Esophagus muscularis mucosa (tissue), 4 donors: ENCODE measurements at regions not wholly inside any gene's neighbourhood (a gene's known extent, or its start where the extent isn't known, plus 50 kb on each side); places are given as distances from the start of the nearest gene placed in this dataset.
A peak's percentile ranks its signal among the peaks of the same experiment; 100 is the strongest.

Source experiments
- DNase-seq: peaks from one replicate; pipeline ENCODE4 v3.0.0-alpha.2; 2017; ENCODE audit errors: extremely low spot score
- H3K27ac ChIP-seq, 4 donors: fragments of 200-600 bp; sonication (generic); replicated peaks in 1 of 4; 1 replicate in 3 of 4; 2 replicates in 1 of 4; pipeline ENCODE4 v1.5.1; 2016 to 2019; ENCODE audit warnings: mild to moderate bottlenecking in 1 of 4
- H3K27me3 ChIP-seq, 4 donors: fragments of 200-600 bp; sonication (generic); one replicate each; pipeline versions ENCODE4 v1.5.1 to v1.6.0; 2016 to 2019
- H3K36me3 ChIP-seq, 4 donors: fragments of 200-600 bp; sonication (generic); one replicate each; pipeline ENCODE4 v1.5.1; 2016 to 2019
- H3K4me1 ChIP-seq, 4 donors: fragments of 200-600 bp; sonication (generic); one replicate each; pipeline ENCODE4 v1.5.1; 2016 to 2019
- H3K4me3 ChIP-seq, 4 donors: fragments of 200-600 bp; sonication (generic); 1 replicate in 2 of 4; 2 replicates in 2 of 4; pipeline ENCODE4 v1.5.1; 2016 to 2019; ENCODE audit warnings: mild to moderate bottlenecking in 4 of 4, moderate library complexity in 1 of 4
- H3K9me3 ChIP-seq, 4 donors: fragments of 200-600 bp; sonication (generic); 1 replicate in 3 of 4; 2 replicates in 1 of 4; pipeline ENCODE4 v1.5.1; 2016 to 2019
- EP300 ChIP-seq: sonication (generic); formaldehyde crosslinking; IDR thresholded peaks from one replicate; pipeline ENCODE4 v1.6.1; 2017; ENCODE audit warnings: antibody characterized with exemption
- POLR2A ChIP-seq: fragments of 450-650 bp; IDR thresholded peaks from one replicate; pipeline ENCODE4 v1.6.1; 2017; ENCODE audit warnings: antibody characterized with exemption, moderate library complexity, mild to moderate bottlenecking, low read depth
- POLR2AphosphoS5 ChIP-seq, 2 donors: sonication (generic); formaldehyde crosslinking; IDR thresholded peaks; one replicate each; pipeline ENCODE4 v1.6.1; 2017; ENCODE audit warnings: antibody characterized with exemption in 2 of 2
- WGBS: methylation state at CpG from one replicate; pipeline ENCODE4 v1.1.5; 2018; 5-methylcytosine and 5-hydroxymethylcytosine counted together
- intact Hi-C: fragments of 100-400 bp; cut with DNase I; formaldehyde crosslinking; loops from one replicate; pipeline ENCODE4 v1.15.1; 2023
- TF ChIP-seq, protein P1 (sequence below), 3 experiments: fragments of 200-600 bp in 2 of 3; fragments of 450-650 bp in 1 of 3; sonication (generic) in 2 of 3; IDR thresholded peaks; one replicate each; pipeline ENCODE4 v1.5.1; 2017 to 2019; ENCODE audit warnings: antibody characterized with exemption in 3 of 3, mild to moderate bottlenecking in 2 of 3, moderate library complexity in 1 of 3

DNA sequence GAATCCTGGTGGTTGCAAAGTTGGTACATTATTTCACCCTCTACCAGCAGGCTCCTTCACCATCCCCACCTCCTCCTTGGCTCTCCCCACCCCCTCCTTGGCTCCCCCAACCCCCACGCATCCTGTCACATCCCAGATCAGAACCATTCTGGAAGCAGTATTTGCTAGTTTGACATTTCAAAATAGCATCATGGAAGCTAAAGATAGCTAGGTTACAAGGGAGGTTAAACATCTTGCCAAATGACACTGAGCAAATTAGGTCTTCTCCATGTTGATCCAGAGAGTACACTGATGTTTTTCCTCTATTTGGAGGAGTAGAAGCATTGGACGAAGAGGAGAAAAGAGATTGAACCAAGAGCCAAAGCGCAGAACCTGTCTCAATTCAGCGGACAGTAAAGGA is 158.9 kb upstream of the FGGY start:
- WGBS, result 64% methylated on average over 4 of the region's 4 CpGs
- H3K27me3 ChIP-seq, result no peaks in the 10 kb centered on the region

DNA sequence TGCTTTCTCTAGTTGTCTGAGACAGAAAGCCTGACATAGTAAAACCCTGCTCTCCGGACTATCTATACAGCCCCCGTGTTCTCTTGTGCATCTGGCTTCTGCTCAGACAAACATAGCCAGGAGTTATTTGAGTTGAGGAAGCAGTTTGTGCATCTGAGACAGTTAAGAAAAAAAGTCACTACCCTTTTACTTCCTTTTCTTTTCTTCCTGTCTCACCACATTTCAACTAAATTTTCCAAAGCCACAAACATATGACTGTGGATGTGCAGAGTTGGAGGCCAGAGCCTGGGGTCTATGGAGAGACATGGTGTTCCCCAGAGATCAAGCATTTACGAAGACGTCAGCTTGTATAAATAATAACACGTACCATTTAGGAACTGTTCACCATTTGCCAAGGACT is 158.5 kb upstream of the FGGY start:
- H3K27ac ChIP-seq, result peak overlapping the region in 1 of 4 donors; percentile 36
- TF ChIP-seq, protein P1, sequence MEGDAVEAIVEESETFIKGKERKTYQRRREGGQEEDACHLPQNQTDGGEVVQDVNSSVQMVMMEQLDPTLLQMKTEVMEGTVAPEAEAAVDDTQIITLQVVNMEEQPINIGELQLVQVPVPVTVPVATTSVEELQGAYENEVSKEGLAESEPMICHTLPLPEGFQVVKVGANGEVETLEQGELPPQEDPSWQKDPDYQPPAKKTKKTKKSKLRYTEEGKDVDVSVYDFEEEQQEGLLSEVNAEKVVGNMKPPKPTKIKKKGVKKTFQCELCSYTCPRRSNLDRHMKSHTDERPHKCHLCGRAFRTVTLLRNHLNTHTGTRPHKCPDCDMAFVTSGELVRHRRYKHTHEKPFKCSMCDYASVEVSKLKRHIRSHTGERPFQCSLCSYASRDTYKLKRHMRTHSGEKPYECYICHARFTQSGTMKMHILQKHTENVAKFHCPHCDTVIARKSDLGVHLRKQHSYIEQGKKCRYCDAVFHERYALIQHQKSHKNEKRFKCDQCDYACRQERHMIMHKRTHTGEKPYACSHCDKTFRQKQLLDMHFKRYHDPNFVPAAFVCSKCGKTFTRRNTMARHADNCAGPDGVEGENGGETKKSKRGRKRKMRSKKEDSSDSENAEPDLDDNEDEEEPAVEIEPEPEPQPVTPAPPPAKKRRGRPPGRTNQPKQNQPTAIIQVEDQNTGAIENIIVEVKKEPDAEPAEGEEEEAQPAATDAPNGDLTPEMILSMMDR (IDR thresholded peaks at IDR 0.05), result no peak
- TF ChIP-seq EP300, result no peak
- no peak for TF ChIP-seq POLR2A
- no peak for TF ChIP-seq POLR2AphosphoS5 (IDR thresholded peaks at IDR 0.05)
- WGBS, result 69% methylated on average over 5 of the region's 5 CpGs

More for the DNA sequence above, 158.9 kb upstream of the FGGY start:
- H3K36me3 ChIP-seq, result no peaks in the 10 kb centered on the region
- no peaks in the 10 kb centered on the region for H3K9me3 ChIP-seq
- peak overlapping the region in 1 of 4 donors; percentile 9 for H3K27ac ChIP-seq
- TF ChIP-seq, protein P1 (IDR thresholded peaks at IDR 0.05), result no peak
- TF ChIP-seq POLR2A (no peak), POLR2AphosphoS5 (IDR thresholded peaks at IDR 0.05) (no peak), EP300 (no peak)
- intact Hi-C loops, result no loop called here
- peaks cover 8 to 24% (median 9%) of the 10 kb centered on the region in 4 donors for H3K4me1 ChIP-seq
- DNase-seq, result no peak
- no peak overlapping the region for H3K4me3 ChIP-seq

DNA sequence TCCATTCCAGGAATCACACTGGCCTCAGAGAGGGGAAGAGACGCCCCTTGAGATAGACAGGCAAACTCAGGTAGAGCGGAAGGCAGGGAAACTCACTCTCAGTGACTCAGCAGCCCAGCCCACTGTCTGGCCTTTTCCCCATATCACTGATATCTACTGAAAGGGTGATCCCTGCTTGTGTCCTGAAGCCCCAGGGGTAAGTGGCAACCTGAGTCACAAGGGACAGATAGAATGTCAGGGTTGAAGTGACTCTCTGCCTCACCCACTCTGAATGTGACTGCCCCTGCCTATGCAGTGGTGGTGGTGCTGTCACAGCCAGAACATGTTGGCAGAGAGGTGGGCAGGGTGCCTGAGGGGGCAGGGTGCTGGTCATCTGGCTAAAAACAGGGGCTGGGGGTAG is 157.5 kb upstream of the FGGY start:
- peak; percentile 29 for DNase-seq
- Histone ChIP-seq H3K27ac (no peak overlapping the region), H3K4me1 (peaks cover 16 to 36% (median 20%) of the 10 kb centered on the region in 4 donors), H3K4me3 (no peak overlapping the region), H3K9me3 (no peaks in the 10 kb centered on the region), H3K27me3 (no peaks in the 10 kb centered on the region), H3K36me3 (no peaks in the 10 kb centered on the region)
- intact Hi-C loops, result no loop called here
- WGBS, result 96% methylated on average over 2 of the region's 2 CpGs
- TF ChIP-seq POLR2A (no peak), POLR2AphosphoS5 (IDR thresholded peaks at IDR 0.05) (no peak), EP300 (no peak)
- TF ChIP-seq, protein P1 (IDR thresholded peaks at IDR 0.05), result no peak

More for the DNA sequence above, 158.5 kb upstream of the FGGY start:
- DNase-seq, result peak; percentile 89
- no peaks in the 10 kb centered on the region for H3K9me3 ChIP-seq
- peaks cover 13 to 28% (median 14%) of the 10 kb centered on the region in 4 donors for H3K4me1 ChIP-seq
- H3K4me3 ChIP-seq, result no peak overlapping the region
- no peaks in the 10 kb centered on the region for H3K36me3 ChIP-seq
- intact Hi-C loops, result no loop called here
- H3K27me3 ChIP-seq, result no peaks in the 10 kb centered on the region

DNA sequence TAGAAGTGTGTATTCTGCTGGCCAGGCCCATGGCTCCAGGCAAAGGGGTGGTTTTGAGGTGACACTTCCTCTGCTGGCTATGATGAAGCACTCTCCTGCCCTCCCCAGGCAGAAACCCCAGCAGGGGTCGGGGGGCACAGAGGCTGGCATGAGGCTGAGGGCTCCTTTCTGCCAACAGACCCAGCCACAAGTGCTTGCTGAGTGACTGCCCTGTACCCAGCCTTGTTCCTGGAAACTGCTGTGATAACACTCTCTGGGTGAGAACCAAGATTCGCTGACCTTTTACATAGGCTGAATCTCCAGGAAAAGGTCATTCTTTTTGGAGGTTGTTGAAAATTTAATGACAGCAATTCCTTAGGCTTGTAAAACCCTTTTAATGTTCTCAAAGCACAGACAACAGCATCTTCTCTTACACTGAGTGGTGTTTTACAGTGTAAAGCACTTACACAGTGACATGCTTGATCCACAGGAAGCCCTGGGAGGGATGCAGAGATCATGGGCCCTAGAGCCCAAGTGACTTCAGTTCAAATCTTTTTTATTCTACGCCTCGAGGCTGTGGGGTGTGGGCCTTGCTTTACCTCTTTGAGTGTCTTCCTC is 155.5 kb upstream of the FGGY start:
- 91% methylated on average over 3 of the region's 4 CpGs for WGBS
- H3K36me3 ChIP-seq, result no peaks in the 10 kb centered on the region
- no peaks in the 10 kb centered on the region for H3K9me3 ChIP-seq
- TF ChIP-seq POLR2AphosphoS5 (IDR thresholded peaks at IDR 0.05) (no peak), EP300 (no peak), POLR2A (no peak)
- TF ChIP-seq, protein P1 (IDR thresholded peaks at IDR 0.05), result no peak
- no peak overlapping the region for H3K4me3 ChIP-seq
- H3K4me1 ChIP-seq, result peaks cover 16 to 36% (median 23%) of the 10 kb centered on the region in 4 donors
- DNase-seq, result peak; percentile 72
- H3K27me3 ChIP-seq, result no peaks in the 10 kb centered on the region
- intact Hi-C loops, result loop anchor here (5.0 to 10.0 kb wide), 3 partner anchors 156 to 357 kb away; partner anchors contain the start of genes FGGY and JUN
- no peak overlapping the region for H3K27ac ChIP-seq
